Endothelial cell of umbilical vein (primary cell): ENCODE measurements at regions not wholly inside any gene's neighbourhood (a gene's known extent, or its start where the extent isn't known, plus 50 kb on each side); places are given as distances from the start of the nearest gene placed in this dataset.

Experiments
- BruUV-seq: library from RNA; stranded (reverse); fragments of 400-500 nt; replicated peaks from 2 replicates; lab custom pipeline; 2021; lab: Mats Ljungman, UMichigan
- CTCF ChIA-PET: fragments of 300-600, 350-600 bp; sonication (Branson Sonifier 250); formaldehyde crosslinking; loops from one replicate; lab custom pipeline; 2021; ENCODE audit warnings: antibody characterized with exemption, inconsistent platforms; lab: Charles Lee
- POLR2A ChIA-PET: fragments of 300-600, 350-600 bp; sonication (Branson Sonifier 250); formaldehyde crosslinking; loops from one replicate; lab custom pipeline; 2021; ENCODE audit warnings: antibody characterized with exemption, inconsistent platforms; lab: Charles Lee
- DNase-seq: peaks from one replicate; pipeline ENCODE4 v3.0.0-alpha.2; 2011; ENCODE audit warnings: low read depth, low spot score
- FAIRE-seq: peaks from 2 replicates; lab custom pipeline; 2011; peaks lifted over from hg19 to GRCh38; lab: Jason Lieb, UNC
- H2AFZ ChIP-seq: 2 replicates; pipeline ENCODE4 v1.6.0; 2012; ENCODE audit warnings: low read depth, low read length, control low read depth, inconsistent platforms
- H3K27ac ChIP-seq: 2 replicates; pipeline ENCODE4 v1.5.1; 2011; ENCODE audit warnings: low read depth, mild to moderate bottlenecking, control low read depth, low read length, moderate library complexity; ENCODE audit not compliant: insufficient read depth
- H3K27me3 ChIP-seq, 2 experiments: 2 replicates each; pipeline versions ENCODE4 v1.6.0 to v1.6.1; 2011; ENCODE audit warnings: low read length in 2 of 2, mixed read lengths in 1 of 2; ENCODE audit not compliant: control insufficient read depth in 2 of 2, insufficient read depth in 2 of 2
- H3K36me3 ChIP-seq, 2 experiments: 2 replicates in 1 of 2; 3 replicates in 1 of 2; pipeline ENCODE4 v1.5.1; 2011; ENCODE audit warnings: low read length in 2 of 2, mild to moderate bottlenecking in 1 of 2, moderate library complexity in 1 of 2; ENCODE audit not compliant: control insufficient read depth in 2 of 2, insufficient read depth in 2 of 2; ENCODE audit errors: extremely low read depth in 1 of 2
- H3K4me1 ChIP-seq: 3 replicates; pipeline ENCODE4 v1.5.1; 2011; ENCODE audit warnings: mild to moderate bottlenecking, low read length; ENCODE audit not compliant: control insufficient read depth, insufficient read depth; ENCODE audit errors: extremely low read depth
- H3K4me2 ChIP-seq: 2 replicates; pipeline ENCODE4 v1.6.1; 2011; ENCODE audit warnings: low read length, control low read depth, mixed read lengths; ENCODE audit not compliant: insufficient read depth
- H3K4me3 ChIP-seq, 3 experiments: fragments of 200-600 bp in 1 of 3; sonication (generic), shearing (Covaris generic) in 1 of 3; replicated peaks in 1 of 3; 2 replicates each; pipeline ENCODE4 v1.5.1; 2011 to 2016; ENCODE audit warnings: control low read depth in 3 of 3, low read length in 3 of 3, mild to moderate bottlenecking in 2 of 3, inconsistent platforms in 1 of 3, low read depth in 1 of 3, moderate library complexity in 1 of 3; ENCODE audit not compliant: insufficient read depth in 1 of 3
- H3K79me2 ChIP-seq: 2 replicates; pipeline ENCODE4 v1.6.0; 2012; ENCODE audit warnings: low read length, inconsistent platforms; ENCODE audit not compliant: control insufficient read depth, insufficient read depth
- H3K9ac ChIP-seq: replicated peaks from 2 replicates; pipeline ENCODE3; 2011; ENCODE audit warnings: low read length, control low read depth; ENCODE audit not compliant: insufficient read depth; ENCODE audit errors: extremely low read depth
- H3K9me1 ChIP-seq: replicated peaks from 3 replicates; pipeline ENCODE4 v1.6.0; 2011; ENCODE audit warnings: mild to moderate bottlenecking, low read length; ENCODE audit not compliant: control insufficient read depth, insufficient read depth; ENCODE audit errors: extremely low read depth
- H3K9me3 ChIP-seq: replicated peaks from 2 replicates; pipeline ENCODE4 v1.5.1; 2012; ENCODE audit warnings: low read length, inconsistent platforms; ENCODE audit not compliant: control insufficient read depth, insufficient read depth
- H4K20me1 ChIP-seq: replicated peaks from 2 replicates; pipeline ENCODE3; 2011; ENCODE audit warnings: mild to moderate bottlenecking, low read length; ENCODE audit not compliant: control insufficient read depth, insufficient read depth; ENCODE audit errors: extremely low read depth
- EZH2 ChIP-seq: IDR thresholded peaks from 2 replicates; pipeline ENCODE4 v1.6.1; 2012; ENCODE audit warnings: borderline replicate concordance, low read depth, mild to moderate bottlenecking, moderate library complexity, low read length, inconsistent platforms; ENCODE audit not compliant: severe bottlenecking
- FOS ChIP-seq: IDR thresholded peaks from 2 replicates; pipeline ENCODE4 v1.6.1; 2011; ENCODE audit warnings: mild to moderate bottlenecking, low read length, moderate library complexity, borderline replicate concordance; ENCODE audit not compliant: insufficient read depth
- GATA2 ChIP-seq: IDR thresholded peaks from 2 replicates; pipeline ENCODE4 v1.7.0; 2011; ENCODE audit warnings: low read depth, mild to moderate bottlenecking, moderate library complexity, mixed read lengths, low read length; ENCODE audit not compliant: insufficient read length, insufficient read depth
- JUN ChIP-seq: IDR thresholded peaks from 2 replicates; pipeline ENCODE4 v1.6.1; 2011; ENCODE audit warnings: borderline replicate concordance, low read depth; ENCODE audit not compliant: insufficient read length, insufficient read depth
- MYC ChIP-seq: IDR thresholded peaks from one replicate; pipeline ENCODE4 v1.6.1; 2011; ENCODE audit warnings: mild to moderate bottlenecking, low read depth, low read length
- POLR2A ChIP-seq: IDR thresholded peaks from 2 replicates; pipeline ENCODE4 v1.6.1; 2012; ENCODE audit warnings: low read depth, mild to moderate bottlenecking, control low read depth, low read length
- POLR2AphosphoS5 ChIP-seq: IDR thresholded peaks from 2 replicates; pipeline ENCODE4 v1.6.1; 2012; ENCODE audit warnings: low read depth, mild to moderate bottlenecking, control low read depth, low read length, moderate library complexity; ENCODE audit not compliant: insufficient read depth
- dilution Hi-C: fragments of 300-500 bp; cut with MboI; formaldehyde crosslinking; loops from one replicate; pipeline ENCODE4 v1.15.0; 2019; ENCODE audit warnings: low sequenced_read_pairs; ENCODE audit not compliant: extremely low pct_ligation_motif_present
- intact Hi-C: fragments of 100-400 bp; cut with micrococcal nuclease; formaldehyde crosslinking; loops from one replicate; pipeline ENCODE4 v1.10.0; 2022
- TF ChIP-seq, protein P1 (sequence below), 2 donors: IDR thresholded peaks; 1 replicate in 1 of 2; 2 replicates in 1 of 2; pipeline ENCODE4 v1.5.1; 2011; ENCODE audit warnings: low read length in 2 of 2, mild to moderate bottlenecking in 2 of 2, moderate library complexity in 2 of 2, control low read depth in 1 of 2, inconsistent platforms in 1 of 2, low read depth in 1 of 2; ENCODE audit not compliant: insufficient read depth in 1 of 2; ENCODE audit errors: extremely low read depth in 1 of 2
- TF ChIP-seq, protein P2 (sequence below): IDR thresholded peaks from 2 replicates; pipeline ENCODE4 v1.6.1; 2011; ENCODE audit not compliant: insufficient read depth, insufficient read length

DNA sequence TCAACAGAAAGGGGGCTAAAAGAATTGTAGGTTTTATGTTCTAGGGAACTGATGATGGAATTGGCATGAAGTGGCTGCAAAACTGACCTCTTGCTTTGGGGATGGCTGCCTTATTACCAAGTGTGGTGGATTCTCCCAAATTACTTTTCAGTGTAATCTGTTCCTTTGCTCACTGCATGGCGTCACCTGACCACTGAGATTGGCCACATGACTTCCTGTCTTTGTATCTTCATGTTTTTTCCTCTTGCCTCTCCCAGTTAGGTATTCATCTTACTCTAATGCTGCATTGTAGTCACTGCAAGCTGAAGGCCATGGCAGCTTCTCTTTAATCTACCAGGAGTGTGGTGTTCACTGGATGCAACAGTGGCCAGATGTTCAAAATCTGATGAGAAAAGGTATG is 257.7 kb upstream of the TNP1 start:
- H3K9ac ChIP-seq: no peak overlapping the region
- no peaks in the 10 kb centered on the region for H4K20me1 ChIP-seq
- no peak overlapping the region for H3K4me2 ChIP-seq
- H3K4me3 ChIP-seq: no peak overlapping the region
- peaks cover 7% of the 10 kb centered on the region for H3K4me1 ChIP-seq
- FAIRE-seq: no peak
- H3K27ac ChIP-seq: no peak overlapping the region
- no TSS peak for BruUV-seq
- no peaks in the 10 kb centered on the region for H3K9me3 ChIP-seq
- no peaks in the 10 kb centered on the region for H3K36me3 ChIP-seq
- no peaks in the 10 kb centered on the region for H3K27me3 ChIP-seq
- dilution Hi-C loops: no loop called here
- CTCF ChIA-PET: no interaction called here
- H2AFZ ChIP-seq: no peak overlapping the region
- no peaks in the 10 kb centered on the region for H3K79me2 ChIP-seq
- TF ChIP-seq, protein P1, sequence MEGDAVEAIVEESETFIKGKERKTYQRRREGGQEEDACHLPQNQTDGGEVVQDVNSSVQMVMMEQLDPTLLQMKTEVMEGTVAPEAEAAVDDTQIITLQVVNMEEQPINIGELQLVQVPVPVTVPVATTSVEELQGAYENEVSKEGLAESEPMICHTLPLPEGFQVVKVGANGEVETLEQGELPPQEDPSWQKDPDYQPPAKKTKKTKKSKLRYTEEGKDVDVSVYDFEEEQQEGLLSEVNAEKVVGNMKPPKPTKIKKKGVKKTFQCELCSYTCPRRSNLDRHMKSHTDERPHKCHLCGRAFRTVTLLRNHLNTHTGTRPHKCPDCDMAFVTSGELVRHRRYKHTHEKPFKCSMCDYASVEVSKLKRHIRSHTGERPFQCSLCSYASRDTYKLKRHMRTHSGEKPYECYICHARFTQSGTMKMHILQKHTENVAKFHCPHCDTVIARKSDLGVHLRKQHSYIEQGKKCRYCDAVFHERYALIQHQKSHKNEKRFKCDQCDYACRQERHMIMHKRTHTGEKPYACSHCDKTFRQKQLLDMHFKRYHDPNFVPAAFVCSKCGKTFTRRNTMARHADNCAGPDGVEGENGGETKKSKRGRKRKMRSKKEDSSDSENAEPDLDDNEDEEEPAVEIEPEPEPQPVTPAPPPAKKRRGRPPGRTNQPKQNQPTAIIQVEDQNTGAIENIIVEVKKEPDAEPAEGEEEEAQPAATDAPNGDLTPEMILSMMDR (IDR thresholded peaks at IDR 0.05; ENCODE audit: extremely low read depth in 1 of 2, insufficient read depth in 1 of 2, low read depth in 1 of 2, low read length in 2 of 2): no peak
- TF ChIP-seq, protein P2, sequence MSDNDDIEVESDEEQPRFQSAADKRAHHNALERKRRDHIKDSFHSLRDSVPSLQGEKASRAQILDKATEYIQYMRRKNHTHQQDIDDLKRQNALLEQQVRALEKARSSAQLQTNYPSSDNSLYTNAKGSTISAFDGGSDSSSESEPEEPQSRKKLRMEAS: no peak
- TF ChIP-seq GATA2 (no peak), EZH2 (no peak), MYC (no peak), FOS (no peak), JUN (no peak), POLR2A (no peak), POLR2AphosphoS5 (no peak)
- POLR2A ChIA-PET: no interaction called here
- no peaks in the 10 kb centered on the region for H3K9me1 ChIP-seq
- DNase-seq: no peak
- intact Hi-C loops: no loop called here
